ENCODE measurements at regions not wholly inside any gene's neighbourhood (a gene's known extent, or its start where the extent isn't known, plus 50 kb on each side); places are given as distances from the start of the nearest gene placed in this dataset.

DNA sequence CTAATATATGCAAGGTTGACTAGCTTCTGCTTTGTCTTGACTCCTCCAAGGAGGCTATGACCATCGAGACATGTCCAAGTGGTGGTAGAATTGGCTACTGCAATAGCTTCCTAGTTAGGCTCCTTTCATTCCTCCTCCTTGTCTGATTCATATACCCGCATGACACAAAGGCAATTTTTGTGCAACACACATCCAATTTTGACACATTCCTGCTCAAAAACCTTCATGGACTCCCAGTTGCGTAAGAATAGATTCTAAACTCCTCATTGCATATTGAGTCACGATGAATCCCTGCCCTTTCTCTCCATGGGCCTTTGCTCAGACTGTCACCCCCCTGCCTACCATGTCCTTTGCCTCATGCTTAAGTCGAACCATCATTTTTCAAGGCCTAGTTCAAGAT, 344.5 kb downstream of the ACTL7B start:
- TF ChIP-seq EP300 (IDR thresholded peaks at IDR 0.05), result no peak
- TF ChIP-seq POLR2A (IDR thresholded peaks at IDR 0.05), result no peak
- no peak for TF ChIP-seq CTCF (IDR thresholded peaks at IDR 0.05)
